ENCODE measurements at regions not wholly inside any gene's neighbourhood (a gene's known extent, or its start where the extent isn't known, plus 50 kb on each side); places are given as distances from the start of the nearest gene placed in this dataset.

GRCh38 chr6:164692772-164693510 is 616.5 kb downstream of the C6orf118 start:
- Histone ChIP-seq H4K5ac (ENCODE audit: low read depth, low read length) (no peak overlapping the region), H3K23ac (ENCODE audit: low read depth, low read length) (no peak overlapping the region), H4K8ac (ENCODE audit: low read depth in 2 of 2, low read length in 2 of 2) (no peak overlapping the region), H3K79me1 (ENCODE audit: low read depth in 1 of 2, low read length in 2 of 2) (no peaks in the 10 kb centered on the region), H3K9me1 (ENCODE audit: insufficient read depth, low read length) (no peaks in the 10 kb centered on the region), H3K9me3 (ENCODE audit: control insufficient read depth, insufficient read depth, low read length) (peaks cover 17% of the 10 kb centered on the region; the same call in 1 of the 2 replicates), H3K27ac (ENCODE audit: insufficient read depth, low read length) (no peak overlapping the region), H2AK9ac (replicated peaks; ENCODE audit: low read depth, low read length, poor library complexity) (no peak overlapping the region), H4K91ac (ENCODE audit: insufficient read depth, low read depth, low read length) (no peak overlapping the region), H3K4ac (ENCODE audit: low read depth, low read length) (no peak overlapping the region), H3K4me3 (ENCODE audit: insufficient read depth, low read depth, low read length) (no peak overlapping the region), H3K9ac (ENCODE audit: low read depth, low read length) (no peak overlapping the region), H3K4me1 (ENCODE audit: control insufficient read depth, insufficient read depth, low read length) (no peaks in the 10 kb centered on the region), H2AK5ac (ENCODE audit: low read depth, low read length) (no peak overlapping the region), H3K4me2 (ENCODE audit: low read depth, low read length) (no peak overlapping the region), H3K27me3 (ENCODE audit: control insufficient read depth, insufficient read depth, low read length) (no peaks in the 10 kb centered on the region), H3K56ac (ENCODE audit: extremely low read depth, insufficient read depth, low read length) (no peak overlapping the region), H3K18ac (ENCODE audit: low read depth, low read length) (no peak overlapping the region), H4K20me1 (ENCODE audit: insufficient read depth, low read length) (no peaks in the 10 kb centered on the region), H2BK15ac (ENCODE audit: low read depth, low read length) (no peak overlapping the region), H2AFZ (replicated peaks; ENCODE audit: low read length, poor library complexity) (no peak overlapping the region), H2BK5ac (ENCODE audit: low read depth, low read length, poor library complexity, severe bottlenecking) (no peak overlapping the region), H2BK20ac (ENCODE audit: low read depth, low read length) (no peak overlapping the region), H2BK120ac (ENCODE audit: low read depth, low read length) (no peak overlapping the region), H3K36me3 (ENCODE audit: control insufficient read depth, insufficient read depth, low read length) (no peaks in the 10 kb centered on the region), H3K14ac (replicated peaks; ENCODE audit: low read depth, low read length) (no peak overlapping the region)
- no peak for DNase-seq
- no CpG with 5 or more reads among the region's 4 CpGs for WGBS, 2 experiments (ENCODE audit: extremely low coverage in 2 of 2, insufficient read length in 1 of 2)
- CTCF ChIA-PET = no interaction called here
- dilution Hi-C loops (cut with HindIII; ENCODE audit: low sequenced_read_pairs, unreplicated experiment) (no loop called here), intact Hi-C loops (cut with micrococcal nuclease) (no loop called here), in situ Hi-C loops (cut with MboI; ENCODE audit: low sequenced_read_pairs) (no loop called here)
- TF ChIP-seq, protein P1, sequence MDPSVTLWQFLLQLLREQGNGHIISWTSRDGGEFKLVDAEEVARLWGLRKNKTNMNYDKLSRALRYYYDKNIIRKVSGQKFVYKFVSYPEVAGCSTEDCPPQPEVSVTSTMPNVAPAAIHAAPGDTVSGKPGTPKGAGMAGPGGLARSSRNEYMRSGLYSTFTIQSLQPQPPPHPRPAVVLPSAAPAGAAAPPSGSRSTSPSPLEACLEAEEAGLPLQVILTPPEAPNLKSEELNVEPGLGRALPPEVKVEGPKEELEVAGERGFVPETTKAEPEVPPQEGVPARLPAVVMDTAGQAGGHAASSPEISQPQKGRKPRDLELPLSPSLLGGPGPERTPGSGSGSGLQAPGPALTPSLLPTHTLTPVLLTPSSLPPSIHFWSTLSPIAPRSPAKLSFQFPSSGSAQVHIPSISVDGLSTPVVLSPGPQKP (IDR thresholded peaks at IDR 0.05; ENCODE audit: borderline replicate concordance, low read depth, low read length) = no peak
- TF ChIP-seq FOS (IDR thresholded peaks at IDR 0.05; ENCODE audit: low read depth, low read length) (no peak), BHLHE40 (IDR thresholded peaks at IDR 0.05; ENCODE audit: low read depth, low read length) (no peak), CHD1 (IDR thresholded peaks at IDR 0.05; ENCODE audit: low read depth, low read length) (no peak), NFE2L2 (IDR thresholded peaks at IDR 0.05; ENCODE audit: low read depth, low read length) (no peak), RAD21 (IDR thresholded peaks at IDR 0.05; ENCODE audit: low read length) (no peak), MXI1 (IDR thresholded peaks at IDR 0.05; ENCODE audit: borderline replicate concordance, low read depth, low read length) (no peak), RFX5 (IDR thresholded peaks at IDR 0.05; ENCODE audit: low read depth, low read length) (no peak), SMC3 (IDR thresholded peaks at IDR 0.05; ENCODE audit: low read depth, low read length) (no peak), RCOR1 (IDR thresholded peaks at IDR 0.05; ENCODE audit: insufficient replicate concordance, low read length) (no peak), MAZ (IDR thresholded peaks at IDR 0.05; ENCODE audit: borderline replicate concordance, low read depth, low read length) (no peak), CTCF (conservative IDR thresholded peaks at IDR 0.05; ENCODE audit: low read depth, low read length) (no peak), POLR2A (IDR thresholded peaks at IDR 0.05; ENCODE audit: low read depth, low read length) (no peak), MAFK (IDR thresholded peaks at IDR 0.05; ENCODE audit: low read depth, low read length) (no peak), CEBPB (IDR thresholded peaks at IDR 0.05; ENCODE audit: low read depth, low read length) (no peak)
- TF ChIP-seq, protein P2, sequence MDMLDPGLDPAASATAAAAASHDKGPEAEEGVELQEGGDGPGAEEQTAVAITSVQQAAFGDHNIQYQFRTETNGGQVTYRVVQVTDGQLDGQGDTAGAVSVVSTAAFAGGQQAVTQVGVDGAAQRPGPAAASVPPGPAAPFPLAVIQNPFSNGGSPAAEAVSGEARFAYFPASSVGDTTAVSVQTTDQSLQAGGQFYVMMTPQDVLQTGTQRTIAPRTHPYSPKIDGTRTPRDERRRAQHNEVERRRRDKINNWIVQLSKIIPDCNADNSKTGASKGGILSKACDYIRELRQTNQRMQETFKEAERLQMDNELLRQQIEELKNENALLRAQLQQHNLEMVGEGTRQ (IDR thresholded peaks at IDR 0.05; ENCODE audit: low read depth, low read length) = no peak
- no peak for ATAC-seq (ENCODE audit: low read depth)
- no TSS peak for BruUV-seq (replicated peaks)
- POLR2A ChIA-PET (ENCODE audit: unreplicated experiment) = no interaction called here

Measured in IMR-90 (cell line).